Transverse colon (tissue), 4 donors: ENCODE measurements at regions not wholly inside any gene's neighbourhood (a gene's known extent, or its start where the extent isn't known, plus 50 kb on each side); places are given as distances from the start of the nearest gene placed in this dataset.

Experiments
- DNase-seq: peaks from one replicate; pipeline ENCODE4 v3.0.0-alpha.2; 2019
- H3K27ac ChIP-seq, 4 donors: fragments of 200-600 bp; sonication (generic); 2 replicates each; pipeline ENCODE4 v1.5.1; 2016 to 2018; ENCODE audit warnings: inconsistent platforms in 4 of 4
- H3K27me3 ChIP-seq: fragments of 200-600 bp; sonication (generic); 2 replicates; pipeline ENCODE4 v1.5.1; 2017; ENCODE audit warnings: inconsistent platforms
- H3K36me3 ChIP-seq, 4 donors: fragments of 200-600 bp; sonication (generic); 2 replicates each; pipeline ENCODE4 v1.5.1; 2017 to 2019; ENCODE audit warnings: inconsistent platforms in 4 of 4
- H3K4me1 ChIP-seq, 4 donors: fragments of 200-600 bp; sonication (generic); 2 replicates each; pipeline ENCODE4 v1.5.1; 2017 to 2020; ENCODE audit warnings: inconsistent platforms in 4 of 4
- H3K4me3 ChIP-seq, 4 donors: fragments of 200-600 bp; sonication (generic); 1 replicate in 1 of 4; 2 replicates in 3 of 4; pipeline versions ENCODE4 v1.5.1 to v1.6.1; 2017 to 2019; ENCODE audit warnings: inconsistent platforms in 4 of 4
- H3K9me3 ChIP-seq, 2 donors: fragments of 200-600 bp; sonication (generic); 2 replicates each; pipeline ENCODE4 v1.5.1; 2017 to 2019; ENCODE audit warnings: inconsistent platforms in 2 of 2
- CTCF ChIP-seq, 5 experiments: fragments of 200-600 bp in 3 of 5; fragments of 450-650 bp in 2 of 5; sonication (generic) in 3 of 5; IDR thresholded peaks; 1 replicate in 2 of 5; 2 replicates in 3 of 5; pipeline ENCODE4 v1.5.1; 2016 to 2017; ENCODE audit warnings: antibody characterized with exemption in 5 of 5, inconsistent platforms in 3 of 5, mild to moderate bottlenecking in 2 of 5, moderate library complexity in 1 of 5
- EP300 ChIP-seq: sonication (generic); formaldehyde crosslinking; IDR thresholded peaks from one replicate; pipeline ENCODE4 v1.6.1; 2017; ENCODE audit warnings: antibody characterized with exemption, low read depth
- POLR2A ChIP-seq: fragments of 450-650 bp; IDR thresholded peaks from one replicate; pipeline ENCODE4 v1.6.1; 2016; ENCODE audit warnings: antibody characterized with exemption, mild to moderate bottlenecking, moderate library complexity
- POLR2AphosphoS5 ChIP-seq, 3 donors: sonication (generic); formaldehyde crosslinking; IDR thresholded peaks; one replicate each; pipeline ENCODE4 v1.6.1; 2016; ENCODE audit warnings: antibody characterized with exemption in 3 of 3
- WGBS, 2 donors: methylation state at CpG; one replicate each; pipeline ENCODE4 v1.1.5; 2018; ENCODE audit warnings: low coverage in 1 of 2; 5-methylcytosine and 5-hydroxymethylcytosine counted together
- in situ Hi-C, 4 donors: fragments of 200-750 bp; cut with MboI; loops; one replicate each; pipeline versions ENCODE4 v1.15.0 to v1.15.1; 2017; ENCODE audit warnings: low sequenced_read_pairs in 3 of 4, low pct_ligation_motif_present in 1 of 4, low pct_unique_long_range_greater_than_20kb in 1 of 4
- intact Hi-C: fragments of 100-400 bp; cut with DNase I; formaldehyde crosslinking; loops from one replicate; pipeline ENCODE4 v1.15.1; 2023; ENCODE audit warnings: low total_unique reads

GRCh38 chr9:89234205-89235067 is 55.8 kb upstream of the SHC3 start:
- peaks cover 0 to 3% of the 10 kb centered on the region in 2 donors for H3K9me3 ChIP-seq
- intact Hi-C loops, result no loop called here
- 16 to 29% methylated on average over 8 to 42 of the region's 42 CpGs for WGBS, 2 donors
- TF ChIP-seq POLR2A (no peak), POLR2AphosphoS5 (IDR thresholded peaks at IDR 0.05) (no peak)
- H3K36me3 ChIP-seq, result no peaks in the 10 kb centered on the region
- in situ Hi-C loops, result no loop called here
- H3K4me1 ChIP-seq, result peaks cover 0 to 8% (median 0%) of the 10 kb centered on the region in 4 donors
- no peak for DNase-seq
- no peak overlapping the region for H3K27ac ChIP-seq
- H3K4me3 ChIP-seq, result peak overlapping the region in 1 of 4 donors; percentile 10
- peaks cover 57% of the 10 kb centered on the region for H3K27me3 ChIP-seq

- Histone ChIP-seq H3K9me3 (no peaks in the 10 kb centered on the region), H3K36me3 (no peaks in the 10 kb centered on the region), H3K4me1 (peaks cover 0 to 8% (median 0%) of the 10 kb centered on the region in 4 donors), H3K27me3 (peaks cover 48% of the 10 kb centered on the region), H3K27ac (no peak overlapping the region), H3K4me3 (no peak overlapping the region)
- TF ChIP-seq EP300 (no peak), POLR2AphosphoS5 (IDR thresholded peaks at IDR 0.05) (no peak), POLR2A (no peak), CTCF (IDR thresholded peaks at IDR 0.05) (no peak)
- DNase-seq, result no peak
- in situ Hi-C loops, result no loop called here
- WGBS, 2 donors, result 61 to 100% methylated on average over 1 to 6 of the region's 6 CpGs
- intact Hi-C loops, result no loop called here
Observed at GRCh38 chr9:89236955-89237573, 58.4 kb upstream of the SHC3 start.

- in situ Hi-C loops (no loop called here), intact Hi-C loops (no loop called here)
- 78 to 81% methylated on average over 3 of the region's 3 CpGs for WGBS, 2 donors
- Histone ChIP-seq H3K9me3 (no peaks in the 10 kb centered on the region), H3K36me3 (no peaks in the 10 kb centered on the region), H3K4me3 (no peak overlapping the region), H3K27ac (no peak overlapping the region), H3K27me3 (peaks cover 40% of the 10 kb centered on the region), H3K4me1 (peaks cover 0 to 11% (median 1%) of the 10 kb centered on the region in 4 donors)
- no peak for DNase-seq
- TF ChIP-seq POLR2A, result no peak
- no peak for TF ChIP-seq CTCF (IDR thresholded peaks at IDR 0.05)
Observed at GRCh38 chr9:89238424-89238823, 59.8 kb upstream of the SHC3 start.

- Histone ChIP-seq H3K9me3 (no peaks in the 10 kb centered on the region), H3K27ac (no peak overlapping the region), H3K4me3 (no peak overlapping the region), H3K4me1 (peaks cover 4 to 19% (median 9%) of the 10 kb centered on the region in 4 donors), H3K36me3 (no peaks in the 10 kb centered on the region), H3K27me3 (no peaks in the 10 kb centered on the region)
- no peak for DNase-seq
- no peak for TF ChIP-seq CTCF (IDR thresholded peaks at IDR 0.05)
- no peak for TF ChIP-seq POLR2AphosphoS5 (IDR thresholded peaks at IDR 0.05)
- no peak for TF ChIP-seq EP300
- TF ChIP-seq POLR2A, result no peak
- intact Hi-C loops, result no loop called here
- in situ Hi-C loops, result no loop called here
- WGBS, 2 donors, result 39 to 42% methylated on average over 6 to 8 of the region's 8 CpGs
Observed at GRCh38 chr9:89243296-89244061, 64.9 kb upstream of the SHC3 start.
